Astrocyte of the spinal cord (primary cell): ENCODE measurements at regions not wholly inside any gene's neighbourhood (a gene's known extent, or its start where the extent isn't known, plus 50 kb on each side); places are given as distances from the start of the nearest gene placed in this dataset.

Experiments used
- DNase-seq: peaks from one replicate; pipeline ENCODE4 v3.0.0; 2011; ENCODE audit warnings: low read depth, low spot score
- H3K4me3 ChIP-seq: 2 replicates; pipeline ENCODE4 v1.5.1; 2011; ENCODE audit warnings: low read depth, mild to moderate bottlenecking, low read length, moderate library complexity
- in situ Hi-C: cut with HindIII; loops from 2 replicates; pipeline ENCODE4 v1.10.0; 2017; ENCODE audit warnings: low sequenced_read_pairs
- TF ChIP-seq, protein P1 (sequence below): IDR thresholded peaks from 2 replicates; pipeline ENCODE4 v1.5.1; 2012; ENCODE audit warnings: low read depth, mild to moderate bottlenecking, low read length, inconsistent platforms

DNA sequence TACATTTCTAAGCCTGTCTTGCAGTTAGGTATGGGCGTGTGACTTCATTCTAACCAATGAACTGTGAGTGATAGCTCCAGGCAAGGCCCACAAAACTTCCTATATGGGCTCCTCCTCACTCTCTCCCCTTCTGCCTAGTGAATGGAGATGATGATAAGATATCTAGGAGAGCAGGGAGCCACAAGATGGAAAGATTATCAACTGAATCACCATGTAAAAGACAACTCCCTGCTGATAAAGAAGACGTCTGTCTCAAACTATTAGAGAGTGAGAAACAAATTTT, 237.1 kb downstream of the GPD2 start:
- in situ Hi-C loops: no loop called here
- H3K4me3 ChIP-seq: no peak overlapping the region
- DNase-seq: no peak
- TF ChIP-seq, protein P1, sequence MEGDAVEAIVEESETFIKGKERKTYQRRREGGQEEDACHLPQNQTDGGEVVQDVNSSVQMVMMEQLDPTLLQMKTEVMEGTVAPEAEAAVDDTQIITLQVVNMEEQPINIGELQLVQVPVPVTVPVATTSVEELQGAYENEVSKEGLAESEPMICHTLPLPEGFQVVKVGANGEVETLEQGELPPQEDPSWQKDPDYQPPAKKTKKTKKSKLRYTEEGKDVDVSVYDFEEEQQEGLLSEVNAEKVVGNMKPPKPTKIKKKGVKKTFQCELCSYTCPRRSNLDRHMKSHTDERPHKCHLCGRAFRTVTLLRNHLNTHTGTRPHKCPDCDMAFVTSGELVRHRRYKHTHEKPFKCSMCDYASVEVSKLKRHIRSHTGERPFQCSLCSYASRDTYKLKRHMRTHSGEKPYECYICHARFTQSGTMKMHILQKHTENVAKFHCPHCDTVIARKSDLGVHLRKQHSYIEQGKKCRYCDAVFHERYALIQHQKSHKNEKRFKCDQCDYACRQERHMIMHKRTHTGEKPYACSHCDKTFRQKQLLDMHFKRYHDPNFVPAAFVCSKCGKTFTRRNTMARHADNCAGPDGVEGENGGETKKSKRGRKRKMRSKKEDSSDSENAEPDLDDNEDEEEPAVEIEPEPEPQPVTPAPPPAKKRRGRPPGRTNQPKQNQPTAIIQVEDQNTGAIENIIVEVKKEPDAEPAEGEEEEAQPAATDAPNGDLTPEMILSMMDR: no peak

DNA sequence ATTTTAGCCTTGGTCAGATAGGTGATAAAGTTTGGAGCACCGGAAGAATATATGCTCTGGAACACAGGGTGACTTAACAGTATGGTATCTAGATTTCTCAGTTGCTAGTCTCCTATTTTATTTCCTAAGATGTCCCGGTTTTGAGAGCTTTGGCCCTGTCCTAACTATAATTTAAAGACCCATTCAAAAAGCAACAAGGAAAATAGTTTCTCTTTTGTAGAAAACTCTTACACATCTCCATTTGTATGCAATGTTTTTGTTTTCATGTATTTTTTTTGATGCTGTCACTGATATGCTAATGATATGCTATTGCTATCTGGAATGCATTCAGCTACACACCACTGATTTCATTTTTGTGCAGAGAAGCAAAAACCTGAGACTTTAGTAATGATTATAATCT, 237.8 kb downstream of the GPD2 start:
- TF ChIP-seq, protein P1: no peak
- no peak for DNase-seq
- in situ Hi-C loops: no loop called here
- H3K4me3 ChIP-seq: no peak overlapping the region

DNA sequence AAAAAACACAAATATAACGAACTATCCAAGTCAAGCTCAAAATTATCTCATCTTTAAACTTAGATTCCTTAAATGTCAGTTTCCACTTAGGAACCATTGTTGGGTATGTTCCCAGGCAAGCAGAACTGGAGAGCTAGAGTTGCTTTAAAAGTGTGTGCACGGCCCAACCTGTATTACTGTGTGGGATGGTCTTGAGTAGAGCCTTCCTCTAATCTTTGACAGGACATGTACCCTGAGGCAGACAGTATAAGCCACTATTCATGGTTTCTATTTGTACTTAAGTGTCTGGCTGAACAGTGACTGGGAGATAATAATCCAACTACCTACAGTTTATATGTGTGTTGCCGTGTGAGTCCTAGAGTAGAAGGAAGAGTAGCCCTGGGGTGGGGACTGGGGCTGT, 239.7 kb downstream of the GPD2 start:
- DNase-seq: no peak
- in situ Hi-C loops: no loop called here
- TF ChIP-seq, protein P1: no peak
- no peak overlapping the region for H3K4me3 ChIP-seq

DNA sequence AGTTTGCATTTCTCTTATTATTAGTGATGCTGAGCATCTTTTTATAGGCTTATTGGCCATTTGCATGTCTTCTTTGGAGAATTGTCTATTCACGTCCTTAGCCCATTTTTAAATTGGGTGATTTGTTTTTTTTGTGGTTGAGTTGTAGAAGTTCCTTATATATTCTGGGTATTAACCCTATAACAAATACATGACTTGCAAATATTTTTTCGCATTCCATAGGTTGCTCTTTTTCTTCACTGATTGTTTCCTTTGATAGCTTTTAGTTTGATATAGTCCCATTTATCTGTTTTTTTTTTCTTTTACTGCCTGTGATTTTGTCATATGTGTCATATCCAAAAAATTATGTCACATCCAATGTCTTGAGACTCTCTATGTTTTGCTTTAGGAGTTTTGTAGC, 243.6 kb downstream of the GPD2 start:
- DNase-seq: no peak
- TF ChIP-seq, protein P1: no peak
- in situ Hi-C loops: no loop called here
- H3K4me3 ChIP-seq: no peak overlapping the region

DNA sequence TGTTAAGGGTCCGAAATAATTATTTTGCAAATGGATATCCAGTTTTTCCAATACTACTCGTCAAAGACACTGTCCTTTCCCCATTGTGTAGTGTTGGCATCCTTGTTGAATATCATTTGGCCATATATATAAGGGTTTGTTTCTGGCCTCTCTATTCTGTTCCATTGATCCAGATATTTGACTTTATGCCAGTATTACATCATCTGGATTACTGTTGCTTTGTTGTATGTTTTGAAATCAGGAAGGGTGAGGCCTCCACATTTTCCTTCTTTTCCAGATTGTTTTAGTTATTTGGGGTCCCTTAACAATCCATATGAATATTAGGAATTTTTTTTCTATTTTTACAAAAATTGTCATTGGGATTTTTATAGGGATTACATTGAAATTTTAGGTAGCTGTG, 244.1 kb downstream of the GPD2 start:
- in situ Hi-C loops: no loop called here
- no peak for DNase-seq
- H3K4me3 ChIP-seq: no peak overlapping the region
- TF ChIP-seq, protein P1: no peak

DNA sequence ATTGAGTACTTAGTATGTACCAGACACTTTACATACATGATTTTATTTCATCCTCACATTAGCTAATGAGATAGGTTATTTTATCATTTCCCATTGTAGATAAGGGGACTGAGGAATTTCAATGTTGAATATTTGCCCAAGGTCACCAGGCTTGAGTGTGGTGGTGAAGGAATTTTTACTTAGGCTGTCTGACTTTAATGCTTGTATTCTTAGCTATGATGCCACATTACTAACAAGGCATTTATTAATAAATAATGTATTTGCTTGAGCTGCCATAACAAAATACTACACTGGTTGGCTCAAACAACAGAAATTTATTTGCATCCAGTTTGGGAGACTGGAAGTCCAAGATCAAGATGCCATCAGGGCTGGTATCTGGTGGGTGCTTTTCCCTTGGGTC, 250.9 kb downstream of the GPD2 start:
- in situ Hi-C loops: no loop called here
- DNase-seq: no peak
- TF ChIP-seq, protein P1: no peak
- no peak overlapping the region for H3K4me3 ChIP-seq

DNA sequence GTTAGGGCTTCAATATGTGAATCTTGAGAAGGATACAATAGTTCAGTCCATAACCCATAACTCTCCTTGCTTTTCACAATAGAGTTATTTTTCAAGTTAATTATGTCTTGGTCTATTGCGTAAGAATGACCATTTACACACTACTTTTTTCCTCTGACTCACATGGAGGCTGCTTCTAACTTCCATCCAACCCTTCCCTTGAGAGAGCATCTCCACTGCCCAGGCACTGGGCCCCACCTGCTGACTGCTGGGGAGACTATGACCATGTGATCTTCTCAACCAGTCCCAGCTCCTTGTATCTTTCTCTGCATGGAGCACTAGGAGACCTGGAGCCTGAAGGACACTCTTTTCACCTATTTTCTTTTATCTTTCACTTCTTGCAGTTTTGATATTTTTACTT, 251.5 kb downstream of the GPD2 start:
- H3K4me3 ChIP-seq: no peak overlapping the region
- TF ChIP-seq, protein P1: no peak
- in situ Hi-C loops: no loop called here
- DNase-seq: no peak
